ENCODE measurements at regions not wholly inside any gene's neighbourhood (a gene's known extent, or its start where the extent isn't known, plus 50 kb on each side); places are given as distances from the start of the nearest gene placed in this dataset.

- no peak for DNase-seq (ENCODE audit: low spot score)
- Mint-ChIP-seq H3K4me3 (ENCODE audit: unreplicated experiment) (no peak overlapping the region), H3K4me1 (ENCODE audit: unreplicated experiment) (peaks cover 10% of the 10 kb centered on the region), H3K9me3 (ENCODE audit: unreplicated experiment) (no peaks in the 10 kb centered on the region), H3K36me3 (ENCODE audit: low read depth, unreplicated experiment) (no peaks in the 10 kb centered on the region), H3K27me3 (ENCODE audit: unreplicated experiment) (peaks cover 10% of the 10 kb centered on the region), H3K27ac (ENCODE audit: unreplicated experiment) (no peak overlapping the region)
- TF ChIP-seq, protein P1, sequence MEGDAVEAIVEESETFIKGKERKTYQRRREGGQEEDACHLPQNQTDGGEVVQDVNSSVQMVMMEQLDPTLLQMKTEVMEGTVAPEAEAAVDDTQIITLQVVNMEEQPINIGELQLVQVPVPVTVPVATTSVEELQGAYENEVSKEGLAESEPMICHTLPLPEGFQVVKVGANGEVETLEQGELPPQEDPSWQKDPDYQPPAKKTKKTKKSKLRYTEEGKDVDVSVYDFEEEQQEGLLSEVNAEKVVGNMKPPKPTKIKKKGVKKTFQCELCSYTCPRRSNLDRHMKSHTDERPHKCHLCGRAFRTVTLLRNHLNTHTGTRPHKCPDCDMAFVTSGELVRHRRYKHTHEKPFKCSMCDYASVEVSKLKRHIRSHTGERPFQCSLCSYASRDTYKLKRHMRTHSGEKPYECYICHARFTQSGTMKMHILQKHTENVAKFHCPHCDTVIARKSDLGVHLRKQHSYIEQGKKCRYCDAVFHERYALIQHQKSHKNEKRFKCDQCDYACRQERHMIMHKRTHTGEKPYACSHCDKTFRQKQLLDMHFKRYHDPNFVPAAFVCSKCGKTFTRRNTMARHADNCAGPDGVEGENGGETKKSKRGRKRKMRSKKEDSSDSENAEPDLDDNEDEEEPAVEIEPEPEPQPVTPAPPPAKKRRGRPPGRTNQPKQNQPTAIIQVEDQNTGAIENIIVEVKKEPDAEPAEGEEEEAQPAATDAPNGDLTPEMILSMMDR (IDR thresholded peaks at IDR 0.05; ENCODE audit: unreplicated experiment), result no peak
Observed at GRCh38 chr6:30804333-30804732, 60.0 kb upstream of the IER3 start.

- peaks cover 8% of the 10 kb centered on the region for H3K27me3 Mint-ChIP-seq (ENCODE audit: unreplicated experiment)
- H3K27ac Mint-ChIP-seq (ENCODE audit: unreplicated experiment), result no peak overlapping the region
- H3K9me3 Mint-ChIP-seq (ENCODE audit: unreplicated experiment), result no peaks in the 10 kb centered on the region
- TF ChIP-seq, protein P1 (IDR thresholded peaks at IDR 0.05; ENCODE audit: unreplicated experiment), result no peak
- H3K4me1 Mint-ChIP-seq (ENCODE audit: unreplicated experiment), result peaks cover 10% of the 10 kb centered on the region
- H3K4me3 Mint-ChIP-seq (ENCODE audit: unreplicated experiment), result no peak overlapping the region
- no peaks in the 10 kb centered on the region for H3K36me3 Mint-ChIP-seq (ENCODE audit: low read depth, unreplicated experiment)
- no peak for DNase-seq (ENCODE audit: low spot score)
Observed at GRCh38 chr6:30802731-30803130, 58.4 kb upstream of the IER3 start.

GRCh38 chr6:30801950-30802349 lies 57.6 kb upstream of the IER3 start:
- H3K27me3 Mint-ChIP-seq (ENCODE audit: unreplicated experiment), result peaks cover 8% of the 10 kb centered on the region
- H3K27ac Mint-ChIP-seq (ENCODE audit: unreplicated experiment), result no peak overlapping the region
- H3K4me1 Mint-ChIP-seq (ENCODE audit: unreplicated experiment), result peaks cover 10% of the 10 kb centered on the region
- TF ChIP-seq, protein P1 (IDR thresholded peaks at IDR 0.05; ENCODE audit: unreplicated experiment), result no peak
- DNase-seq (ENCODE audit: low spot score), result no peak
- no peaks in the 10 kb centered on the region for H3K9me3 Mint-ChIP-seq (ENCODE audit: unreplicated experiment)
- peak overlapping the region; percentile 15 for H3K4me3 Mint-ChIP-seq (ENCODE audit: unreplicated experiment)
- H3K36me3 Mint-ChIP-seq (ENCODE audit: low read depth, unreplicated experiment), result no peaks in the 10 kb centered on the region

GRCh38 chr6:30800871-30801270 lies 56.5 kb upstream of the IER3 start:
- Mint-ChIP-seq H3K27ac (ENCODE audit: unreplicated experiment) (no peak overlapping the region), H3K4me1 (ENCODE audit: unreplicated experiment) (peaks cover 10% of the 10 kb centered on the region), H3K9me3 (ENCODE audit: unreplicated experiment) (no peaks in the 10 kb centered on the region), H3K4me3 (ENCODE audit: unreplicated experiment) (no peak overlapping the region), H3K36me3 (ENCODE audit: low read depth, unreplicated experiment) (no peaks in the 10 kb centered on the region), H3K27me3 (ENCODE audit: unreplicated experiment) (peaks cover 6% of the 10 kb centered on the region)
- DNase-seq (ENCODE audit: low spot score), result no peak
- TF ChIP-seq, protein P1 (IDR thresholded peaks at IDR 0.05; ENCODE audit: unreplicated experiment), result no peak

DNA sequence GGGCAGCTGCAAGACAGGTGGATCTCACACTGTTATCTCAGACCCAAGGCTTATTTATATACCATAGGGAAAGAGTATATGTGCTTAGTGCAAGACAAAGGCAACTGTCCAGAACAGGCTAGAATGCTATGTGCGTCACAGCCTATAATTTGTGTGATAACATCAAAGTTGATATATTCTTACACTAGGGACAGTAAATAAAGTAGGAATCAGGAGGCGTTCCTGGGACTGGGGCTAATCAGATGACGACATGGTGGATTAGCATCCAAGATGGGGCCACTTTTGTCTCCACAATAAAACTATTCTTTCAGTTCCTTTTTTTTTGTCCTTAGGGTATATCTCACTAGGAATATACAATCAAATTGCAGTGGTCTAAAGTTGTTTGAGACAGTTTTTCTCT lies 54.9 kb upstream of the IER3 start:
- TF ChIP-seq, protein P1 (IDR thresholded peaks at IDR 0.05; ENCODE audit: unreplicated experiment), result no peak
- Mint-ChIP-seq H3K4me1 (ENCODE audit: unreplicated experiment) (peaks cover 7% of the 10 kb centered on the region), H3K9me3 (ENCODE audit: unreplicated experiment) (no peaks in the 10 kb centered on the region), H3K36me3 (ENCODE audit: low read depth, unreplicated experiment) (no peaks in the 10 kb centered on the region), H3K27me3 (ENCODE audit: unreplicated experiment) (peaks cover 4% of the 10 kb centered on the region), H3K27ac (ENCODE audit: unreplicated experiment) (no peak overlapping the region), H3K4me3 (ENCODE audit: unreplicated experiment) (no peak overlapping the region)
- no peak for DNase-seq (ENCODE audit: low spot score)
